Activated CD8-positive, alpha-beta memory T cell treated with anti-CD3 and anti-CD28 coated beads for 36 hours (primary cell): ENCODE measurements at regions not wholly inside any gene's neighbourhood (a gene's known extent, or its start where the extent isn't known, plus 50 kb on each side); places are given as distances from the start of the nearest gene placed in this dataset.
"Not testable (repeated sequence)": the region's sequence is repeated elsewhere in the genome, so short reads cannot be mapped to it uniquely, and the experiment has no call there.

ENCODE experiments used
- CTCF ChIA-PET: fragments of 350-600 bp; sonication (Branson Sonifier 250); formaldehyde crosslinking; loops from one replicate; lab custom pipeline; 2021; ENCODE audit warnings: antibody characterized with exemption; lab: Charles Lee
- POLR2A ChIA-PET: fragments of 350-600 bp; sonication (Branson Sonifier 250); formaldehyde crosslinking; loops from one replicate; lab custom pipeline; 2021; ENCODE audit warnings: antibody characterized with exemption; lab: Charles Lee

- ChIA-PET POLR2A (no interaction called here), CTCF (no interaction called here)
Observed at GRCh38 chr3:96467639-96468038, 346.8 kb upstream of the EPHA6 start.

DNA sequence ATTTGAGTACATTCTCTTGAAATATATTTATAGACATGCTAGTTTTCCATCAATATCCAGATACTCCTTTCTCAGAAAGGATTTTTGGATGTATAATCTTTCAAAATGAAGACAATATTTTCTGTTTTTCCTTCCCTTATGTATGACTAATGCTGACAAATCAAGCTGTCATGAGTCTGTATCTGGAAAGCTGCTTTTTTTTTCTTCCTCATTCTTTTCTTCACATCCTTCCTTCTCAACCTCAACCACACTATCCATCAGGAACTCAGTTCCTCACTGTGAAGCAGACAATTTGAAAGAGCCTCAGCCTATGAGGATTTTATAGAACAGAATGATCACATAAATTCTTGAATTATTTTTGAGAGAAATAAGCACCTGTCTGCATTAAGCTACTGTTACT lies 335.9 kb upstream of the EPHA6 start:
- ChIA-PET CTCF (no interaction called here), POLR2A (no interaction called here)

DNA sequence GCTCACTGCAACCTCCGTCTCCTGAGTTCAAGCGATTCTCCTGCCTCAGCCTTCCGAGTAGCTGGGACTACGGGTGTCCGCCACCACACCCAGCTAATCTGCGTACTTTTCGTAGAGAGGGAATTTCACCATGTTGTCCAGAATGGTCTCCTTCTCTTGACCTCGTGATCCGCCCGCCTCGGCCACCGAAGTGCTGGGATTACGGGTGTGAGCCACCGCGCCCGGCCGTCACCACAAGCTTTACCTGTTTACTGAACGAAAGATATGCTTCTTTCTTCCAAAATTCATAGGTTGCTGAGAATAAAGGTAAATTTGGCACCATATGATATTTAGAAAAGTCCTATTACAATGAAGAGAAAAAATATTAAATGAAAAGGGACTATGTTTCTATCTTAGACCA lies 333.5 kb upstream of the EPHA6 start:
- POLR2A ChIA-PET, result no interaction called here
- CTCF ChIA-PET, result no interaction called here

DNA sequence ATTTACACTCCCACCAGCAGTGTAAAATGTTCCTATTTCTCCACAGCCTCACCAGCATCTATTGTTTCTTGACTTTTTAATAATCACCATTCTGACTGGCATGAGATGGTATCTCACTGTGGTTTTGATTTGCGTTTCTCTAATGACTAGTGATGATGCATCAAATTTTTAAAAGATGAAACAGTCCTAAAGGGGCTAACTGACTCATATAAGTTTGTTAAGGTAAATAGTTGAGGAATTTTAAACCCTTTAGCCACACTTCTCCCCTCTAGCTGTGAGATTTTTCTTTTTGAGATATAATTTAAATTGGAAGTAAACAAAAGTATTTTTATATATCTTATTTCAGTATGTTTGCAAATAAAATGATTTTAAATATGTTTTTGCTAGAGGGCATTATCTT lies 331.2 kb upstream of the EPHA6 start:
- CTCF ChIA-PET, POLR2A ChIA-PET: not testable (repeated sequence)

GRCh38 chr3:96483781-96484180 lies 330.6 kb upstream of the EPHA6 start:
- ChIA-PET POLR2A (no interaction called here), CTCF (no interaction called here)

DNA sequence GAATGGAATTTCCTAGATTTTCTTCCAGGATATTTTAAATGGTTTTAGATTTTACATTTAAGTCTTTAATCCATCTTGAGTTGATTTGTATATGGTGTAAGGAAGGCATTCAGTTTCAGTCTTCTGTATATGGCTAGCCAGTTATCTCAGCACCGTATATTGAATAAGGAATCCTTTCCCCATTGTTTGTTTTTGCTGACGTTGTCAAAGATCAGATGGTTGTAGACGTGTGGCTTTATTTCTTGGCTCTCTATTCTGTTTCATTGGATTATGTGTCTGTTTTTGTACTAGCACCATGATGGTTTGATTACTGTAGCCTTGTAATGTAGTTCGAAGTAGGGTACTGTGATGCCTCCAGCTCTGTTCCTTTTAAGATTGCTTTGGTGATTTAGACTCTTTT lies 325.7 kb upstream of the EPHA6 start:
- POLR2A ChIA-PET, result no interaction called here
- CTCF ChIA-PET, result no interaction called here

- CTCF ChIA-PET, result no interaction called here
- POLR2A ChIA-PET, result no interaction called here
Observed at GRCh38 chr3:96491023-96491422, 323.4 kb upstream of the EPHA6 start.

DNA sequence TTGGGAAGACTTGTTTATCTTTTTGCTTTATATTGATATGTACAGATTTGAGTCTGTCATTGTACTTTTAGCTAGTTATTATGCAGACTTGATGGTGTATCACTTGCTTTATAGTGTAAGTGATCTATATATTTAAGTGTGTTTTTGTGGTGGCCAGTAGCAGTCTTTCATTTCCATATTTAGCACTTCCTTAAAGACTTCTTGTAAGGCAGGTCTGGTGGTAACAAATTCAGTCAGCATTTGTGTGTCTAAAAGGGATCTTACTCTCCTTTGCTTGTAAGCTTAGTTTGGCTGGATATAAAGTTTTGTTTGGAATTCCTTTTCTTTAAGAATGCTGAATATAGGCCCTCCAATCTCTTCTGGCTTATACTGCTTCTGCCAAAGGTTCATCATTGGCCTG lies 322.5 kb upstream of the EPHA6 start:
- ChIA-PET POLR2A (no interaction called here), CTCF (no interaction called here)

DNA sequence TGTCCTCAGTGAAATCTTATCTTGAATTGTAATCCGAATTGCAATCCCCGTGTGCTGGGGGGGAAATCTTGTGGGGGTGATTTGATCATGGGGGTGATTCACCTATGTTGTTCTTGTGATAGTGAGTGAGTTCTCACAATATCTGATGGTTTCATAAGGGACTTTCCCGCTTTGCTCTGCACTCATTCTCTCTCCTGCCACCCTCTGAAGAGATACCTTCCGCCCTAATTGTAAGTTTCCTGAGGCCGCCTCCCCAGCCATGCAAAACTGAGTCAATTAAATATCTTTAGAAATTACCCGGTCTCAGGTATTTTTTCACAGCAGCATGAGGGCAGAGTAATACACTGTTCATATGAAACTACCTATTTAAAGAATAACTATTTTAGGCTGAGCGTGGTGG lies 304.1 kb upstream of the EPHA6 start:
- ChIA-PET CTCF (no interaction called here), POLR2A (no interaction called here)

DNA sequence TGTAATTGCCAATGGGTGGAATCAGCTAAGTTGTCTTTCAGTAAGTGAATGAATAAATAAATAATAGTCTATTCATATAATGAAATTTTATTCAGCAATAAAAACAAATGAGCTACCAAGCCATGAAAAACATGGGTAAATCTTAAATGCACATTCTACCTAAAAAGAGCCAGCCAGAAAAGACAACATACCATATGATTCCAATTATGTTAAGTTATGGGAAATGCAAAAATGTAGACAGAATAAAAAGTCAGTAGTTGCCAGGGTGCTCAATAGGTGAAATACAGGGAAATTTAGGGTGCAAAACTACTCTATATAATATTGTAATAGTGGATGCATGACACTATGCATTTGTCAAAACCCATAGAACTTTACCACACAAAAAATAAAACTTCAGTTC lies 277.2 kb upstream of the EPHA6 start:
- ChIA-PET CTCF (no interaction called here), POLR2A (no interaction called here)

DNA sequence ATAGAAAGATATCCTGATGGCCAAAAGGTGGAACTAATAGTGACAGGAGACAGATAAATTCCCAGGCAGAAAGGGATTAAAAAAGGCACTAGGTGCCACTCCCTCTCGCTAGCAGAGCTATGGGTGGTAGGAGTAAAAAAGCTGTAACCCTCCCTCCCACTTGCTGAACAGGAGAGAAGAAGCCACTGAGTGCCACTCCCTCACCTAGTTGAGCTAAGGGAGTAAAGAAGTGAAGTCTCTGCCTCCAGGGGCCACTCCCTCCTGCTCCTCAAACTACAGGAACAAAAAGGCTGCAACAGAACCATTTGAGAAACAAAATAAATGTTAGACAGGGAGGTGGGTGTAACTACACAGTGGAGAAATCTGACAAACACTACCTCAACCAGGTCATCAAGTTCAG lies 276.2 kb upstream of the EPHA6 start:
- CTCF ChIA-PET, result no interaction called here
- POLR2A ChIA-PET, result no interaction called here

DNA sequence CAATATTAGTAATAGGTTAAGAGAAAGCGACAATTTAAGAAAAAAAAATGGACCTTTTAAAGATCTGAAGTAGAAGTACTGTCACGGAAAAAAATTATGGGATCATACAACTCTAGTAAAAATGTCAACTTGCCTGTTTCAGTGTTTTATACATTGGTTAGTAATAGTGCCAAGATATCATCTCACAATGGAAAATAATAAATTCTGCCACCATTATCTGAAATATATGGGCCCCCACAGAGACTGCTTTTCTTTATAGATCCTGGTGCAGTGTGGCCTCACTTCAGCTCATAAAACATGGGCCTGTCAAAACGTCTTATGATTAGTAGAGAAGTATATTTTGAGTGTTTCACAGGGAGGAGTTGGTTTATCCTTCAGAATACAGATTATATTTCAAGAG lies 266.3 kb upstream of the EPHA6 start:
- ChIA-PET CTCF (no interaction called here), POLR2A (no interaction called here)

DNA sequence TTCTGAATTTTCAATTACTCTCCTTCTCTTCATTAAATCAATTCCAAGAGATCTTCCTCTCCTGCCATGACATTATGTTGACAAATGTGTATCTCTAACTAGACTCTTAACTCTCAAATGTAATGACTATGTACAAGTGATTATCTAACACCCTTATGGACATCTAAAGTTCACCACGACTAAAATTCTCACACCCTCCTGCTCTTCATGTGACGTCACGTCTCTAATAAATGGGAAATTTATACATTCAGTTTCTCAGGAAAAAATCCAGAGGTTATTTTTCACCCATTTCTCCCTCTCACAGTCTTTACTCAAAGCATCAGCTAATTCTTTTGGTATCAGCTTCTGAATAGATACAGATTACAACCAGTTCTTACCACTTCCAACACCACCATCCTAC lies 237.5 kb upstream of the EPHA6 start:
- ChIA-PET POLR2A (no interaction called here), CTCF (no interaction called here)

DNA sequence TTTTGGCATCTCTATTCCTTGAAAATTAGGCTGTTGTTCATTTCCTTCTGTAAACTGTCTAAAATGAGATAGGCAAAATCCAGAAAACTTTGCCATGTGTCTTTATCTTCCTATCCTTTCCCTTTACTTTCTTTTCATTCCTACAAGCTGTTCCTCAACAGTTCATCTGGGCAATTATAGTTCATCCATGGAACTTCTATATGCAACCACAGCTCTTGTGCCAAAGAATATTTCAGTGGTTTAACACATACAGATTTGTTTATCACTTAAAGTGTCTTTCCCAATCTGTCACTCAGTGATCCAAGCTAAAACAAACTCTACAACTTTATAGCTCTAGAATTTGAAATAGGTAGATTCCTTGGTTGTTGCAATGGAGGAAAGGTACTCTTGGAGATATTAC lies 230.3 kb upstream of the EPHA6 start:
- CTCF ChIA-PET, result no interaction called here
- POLR2A ChIA-PET, result no interaction called here

- CTCF ChIA-PET, POLR2A ChIA-PET: not testable (repeated sequence)
Observed at GRCh38 chr3:96606865-96607264, 207.5 kb upstream of the EPHA6 start.

- ChIA-PET POLR2A (no interaction called here), CTCF (no interaction called here)
Observed at GRCh38 chr3:96619475-96619874, 194.9 kb upstream of the EPHA6 start.

- ChIA-PET POLR2A (no interaction called here), CTCF (no interaction called here)
Observed at GRCh38 chr3:96622878-96623277, 191.5 kb upstream of the EPHA6 start.

GRCh38 chr3:96631050-96631449 lies 183.3 kb upstream of the EPHA6 start:
- POLR2A ChIA-PET, result no interaction called here
- CTCF ChIA-PET, result no interaction called here

DNA sequence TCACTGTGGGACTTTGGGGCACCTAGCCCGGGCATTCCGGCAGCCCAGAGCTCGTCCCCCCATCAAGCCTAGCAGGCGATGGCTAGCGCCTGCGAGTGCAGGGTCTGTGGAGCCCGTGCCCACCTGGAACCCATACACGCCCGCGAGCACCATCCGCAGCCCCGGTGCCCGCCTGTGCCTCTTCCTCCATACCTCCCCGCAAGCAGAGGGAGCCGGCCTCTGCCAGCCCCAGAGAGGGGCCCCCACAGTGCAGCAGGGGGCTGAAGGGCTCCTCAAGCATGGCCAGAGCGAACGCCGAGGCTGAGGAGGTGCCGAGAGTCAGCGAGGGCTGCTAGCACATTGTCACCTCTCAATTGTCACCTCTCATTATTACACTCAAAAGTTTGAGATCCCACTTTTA lies 167.8 kb upstream of the EPHA6 start:
- POLR2A ChIA-PET, result no interaction called here

DNA sequence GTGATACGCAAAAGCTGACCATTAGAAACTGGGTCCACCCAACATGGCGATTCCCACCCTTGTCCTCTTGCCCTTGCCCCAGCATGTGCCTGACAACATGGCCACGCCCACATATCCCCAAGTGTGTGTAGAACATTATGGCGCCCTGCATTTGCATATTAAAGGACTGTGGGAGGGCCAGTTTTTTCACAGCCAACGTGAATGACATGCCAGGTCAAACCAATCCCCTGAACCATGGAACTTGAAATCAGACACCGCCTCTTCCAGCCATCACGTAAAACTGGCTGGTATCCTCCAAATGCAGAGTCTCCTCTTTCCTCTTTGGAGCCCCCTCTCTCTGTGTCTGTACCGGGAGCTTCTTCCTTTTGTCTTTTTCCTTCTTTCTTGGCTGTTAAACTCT lies 156.7 kb upstream of the EPHA6 start:
- ChIA-PET POLR2A (no interaction called here), CTCF (no interaction called here)

More for the DNA sequence above, 167.8 kb upstream of the EPHA6 start:
- CTCF ChIA-PET, result no interaction called here

DNA sequence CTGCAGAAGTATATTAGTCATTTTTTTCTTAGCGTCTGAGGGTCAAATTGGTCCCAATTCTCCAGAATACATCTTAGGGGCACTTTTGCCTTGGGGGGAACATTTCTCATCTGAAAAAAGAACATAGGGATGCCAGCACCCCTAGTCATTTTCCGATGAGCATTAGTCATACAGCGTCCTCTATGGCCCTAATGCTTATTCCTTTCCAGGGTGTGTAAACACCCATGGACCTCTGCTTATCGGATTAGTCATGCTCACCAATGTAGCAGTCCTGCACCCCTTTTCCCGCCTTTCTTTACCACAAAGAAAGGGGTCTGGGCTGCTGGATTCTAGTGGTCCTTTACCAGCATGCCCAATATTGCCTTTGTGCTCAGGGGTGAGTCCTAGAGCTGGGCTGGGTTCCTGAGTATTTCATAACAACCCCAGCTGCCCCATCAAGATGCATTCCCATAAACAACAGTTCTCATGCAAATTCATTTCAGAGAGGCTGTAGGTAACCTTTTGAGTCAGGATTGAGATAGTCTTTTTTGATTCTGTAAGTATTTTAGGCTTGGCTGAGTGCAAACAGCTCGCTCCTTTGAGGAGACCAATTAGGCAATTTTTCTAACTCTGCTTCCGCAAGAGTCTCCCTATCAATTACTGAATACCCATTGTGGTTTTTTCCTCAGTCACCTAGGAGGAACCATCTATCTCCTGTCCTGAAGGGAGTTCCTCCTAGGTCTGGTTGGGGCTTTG lies 142.4 kb upstream of the EPHA6 start:
- CTCF ChIA-PET, POLR2A ChIA-PET: not testable (repeated sequence)

DNA sequence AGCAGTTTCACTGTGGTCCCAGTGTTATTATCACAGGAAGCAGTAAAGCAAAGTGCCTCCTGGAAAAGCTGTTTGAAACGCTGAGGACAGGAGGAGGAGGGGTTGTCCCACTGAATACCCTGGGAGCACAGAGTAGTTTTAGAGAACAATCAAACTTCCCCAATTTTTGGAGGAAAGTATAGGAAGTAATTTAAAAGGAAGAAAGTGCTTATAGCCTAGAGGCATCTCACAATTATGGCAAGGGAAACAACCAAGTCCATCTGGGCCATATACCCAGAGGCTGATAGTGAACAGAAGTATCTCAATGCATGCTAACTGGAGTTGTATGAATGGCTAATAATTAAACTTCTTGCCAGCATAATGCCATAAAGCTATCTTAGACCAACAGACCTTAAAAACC lies 137.2 kb upstream of the EPHA6 start:
- POLR2A ChIA-PET, result no interaction called here
- CTCF ChIA-PET, result no interaction called here
